ENCODE measurements at regions not wholly inside any gene's neighbourhood (a gene's known extent, or its start where the extent isn't known, plus 50 kb on each side); places are given as distances from the start of the nearest gene placed in this dataset.

DNA sequence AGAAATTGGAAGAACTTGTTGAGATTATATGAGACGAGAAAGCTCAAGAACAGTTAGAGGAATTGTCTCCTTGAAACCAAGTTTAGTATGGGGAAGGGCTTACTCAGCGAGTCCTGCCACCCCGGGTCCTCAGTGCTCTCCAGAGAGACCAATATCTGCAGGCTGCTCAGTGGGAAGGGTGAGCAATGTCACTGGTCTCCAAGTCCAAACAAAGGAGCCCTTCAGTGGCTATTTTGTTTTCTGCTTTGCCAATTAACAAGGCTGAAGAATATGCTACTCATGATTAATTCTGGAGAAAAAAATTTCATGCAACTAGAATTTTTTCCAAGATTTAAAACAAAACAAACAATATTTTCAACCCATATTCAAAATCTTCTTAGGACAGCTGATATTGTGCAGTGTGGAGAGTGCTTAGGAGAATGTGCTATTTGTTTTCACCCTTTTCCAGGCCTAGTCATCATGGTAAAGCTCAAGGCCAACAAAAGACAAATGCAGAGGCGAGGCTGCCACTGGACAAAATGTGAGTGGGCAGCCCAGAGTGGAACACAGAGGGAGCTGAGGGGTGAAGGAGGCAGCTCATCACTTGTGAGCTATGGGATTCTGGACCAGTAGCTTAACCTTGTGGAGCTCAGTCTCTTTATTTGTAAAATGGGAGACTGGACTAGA, 83.8 kb upstream of the TMEM17 start:
- TF ChIP-seq, protein P1, sequence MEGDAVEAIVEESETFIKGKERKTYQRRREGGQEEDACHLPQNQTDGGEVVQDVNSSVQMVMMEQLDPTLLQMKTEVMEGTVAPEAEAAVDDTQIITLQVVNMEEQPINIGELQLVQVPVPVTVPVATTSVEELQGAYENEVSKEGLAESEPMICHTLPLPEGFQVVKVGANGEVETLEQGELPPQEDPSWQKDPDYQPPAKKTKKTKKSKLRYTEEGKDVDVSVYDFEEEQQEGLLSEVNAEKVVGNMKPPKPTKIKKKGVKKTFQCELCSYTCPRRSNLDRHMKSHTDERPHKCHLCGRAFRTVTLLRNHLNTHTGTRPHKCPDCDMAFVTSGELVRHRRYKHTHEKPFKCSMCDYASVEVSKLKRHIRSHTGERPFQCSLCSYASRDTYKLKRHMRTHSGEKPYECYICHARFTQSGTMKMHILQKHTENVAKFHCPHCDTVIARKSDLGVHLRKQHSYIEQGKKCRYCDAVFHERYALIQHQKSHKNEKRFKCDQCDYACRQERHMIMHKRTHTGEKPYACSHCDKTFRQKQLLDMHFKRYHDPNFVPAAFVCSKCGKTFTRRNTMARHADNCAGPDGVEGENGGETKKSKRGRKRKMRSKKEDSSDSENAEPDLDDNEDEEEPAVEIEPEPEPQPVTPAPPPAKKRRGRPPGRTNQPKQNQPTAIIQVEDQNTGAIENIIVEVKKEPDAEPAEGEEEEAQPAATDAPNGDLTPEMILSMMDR (conservative IDR thresholded peaks at IDR 0.05; ENCODE audit: low read depth, low read length) = no peak
- TF ChIP-seq EZH2phosphoT487 (IDR thresholded peaks at IDR 0.05; ENCODE audit: borderline replicate concordance, low read length) (no peak), EZH2 (IDR thresholded peaks at IDR 0.05; ENCODE audit: low read length, unreplicated experiment) (no peak)

Measured in PC-3 (cell line).